ENCODE measurements at regions not wholly inside any gene's neighbourhood (a gene's known extent, or its start where the extent isn't known, plus 50 kb on each side); places are given as distances from the start of the nearest gene placed in this dataset.

DNA sequence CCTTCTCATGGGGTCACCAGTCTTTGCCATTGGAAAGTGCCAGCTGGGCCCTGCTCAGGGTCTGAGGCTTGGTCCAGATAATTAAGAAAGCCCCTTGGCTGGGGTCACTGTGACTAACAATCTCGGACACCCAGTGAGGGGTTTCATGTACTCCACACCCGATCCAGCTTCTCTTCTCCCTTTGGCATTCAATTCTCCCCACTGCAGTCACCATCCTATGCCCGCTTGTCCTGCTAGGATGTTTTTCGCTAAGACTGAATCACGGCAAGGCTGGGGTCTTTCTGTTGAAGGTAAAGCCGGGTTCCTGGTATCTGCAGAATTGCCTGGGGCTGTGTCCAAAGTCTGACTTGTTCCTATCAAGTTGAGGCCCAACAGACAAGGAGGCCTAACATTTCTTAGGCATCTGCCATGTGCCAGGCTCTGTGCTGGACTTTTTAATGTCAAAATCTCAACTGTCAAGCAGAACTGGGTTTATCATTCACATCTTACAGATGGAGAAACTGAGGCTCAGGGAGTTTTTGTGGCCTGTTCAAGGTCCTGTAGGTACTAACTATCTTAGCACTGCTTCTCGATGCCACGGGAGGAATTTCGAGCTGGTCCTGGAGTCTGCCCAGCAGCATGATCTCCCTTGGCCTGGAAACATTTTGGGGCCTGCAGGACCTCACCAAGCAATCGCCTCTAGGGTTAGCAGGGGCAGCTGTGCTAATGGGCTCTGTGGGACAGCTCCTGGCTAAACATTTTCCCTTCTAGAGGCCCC, 142.0 kb upstream of the ALDH1B1 start:
- TF ChIP-seq, protein P1, sequence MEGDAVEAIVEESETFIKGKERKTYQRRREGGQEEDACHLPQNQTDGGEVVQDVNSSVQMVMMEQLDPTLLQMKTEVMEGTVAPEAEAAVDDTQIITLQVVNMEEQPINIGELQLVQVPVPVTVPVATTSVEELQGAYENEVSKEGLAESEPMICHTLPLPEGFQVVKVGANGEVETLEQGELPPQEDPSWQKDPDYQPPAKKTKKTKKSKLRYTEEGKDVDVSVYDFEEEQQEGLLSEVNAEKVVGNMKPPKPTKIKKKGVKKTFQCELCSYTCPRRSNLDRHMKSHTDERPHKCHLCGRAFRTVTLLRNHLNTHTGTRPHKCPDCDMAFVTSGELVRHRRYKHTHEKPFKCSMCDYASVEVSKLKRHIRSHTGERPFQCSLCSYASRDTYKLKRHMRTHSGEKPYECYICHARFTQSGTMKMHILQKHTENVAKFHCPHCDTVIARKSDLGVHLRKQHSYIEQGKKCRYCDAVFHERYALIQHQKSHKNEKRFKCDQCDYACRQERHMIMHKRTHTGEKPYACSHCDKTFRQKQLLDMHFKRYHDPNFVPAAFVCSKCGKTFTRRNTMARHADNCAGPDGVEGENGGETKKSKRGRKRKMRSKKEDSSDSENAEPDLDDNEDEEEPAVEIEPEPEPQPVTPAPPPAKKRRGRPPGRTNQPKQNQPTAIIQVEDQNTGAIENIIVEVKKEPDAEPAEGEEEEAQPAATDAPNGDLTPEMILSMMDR (IDR thresholded peaks at IDR 0.05) = no peak
- ChIA-PET POLR2A (no interaction called here), CTCF (no interaction called here)
- H3K4me3 Mint-ChIP-seq = no peak overlapping the region
- intact Hi-C loops (cut with micrococcal nuclease) = no loop called here
- no peak overlapping the region for H3K27ac Mint-ChIP-seq
- ATAC-seq (ENCODE audit: low read depth) = no peak
- H3K36me3 Mint-ChIP-seq (ENCODE audit: low read depth) = no peaks in the 10 kb centered on the region
- no peaks in the 10 kb centered on the region for H3K9me3 Mint-ChIP-seq
- DNase-seq = no peak
- no peaks in the 10 kb centered on the region for H3K4me1 Mint-ChIP-seq
- no peaks in the 10 kb centered on the region for H3K27me3 Mint-ChIP-seq

DNA sequence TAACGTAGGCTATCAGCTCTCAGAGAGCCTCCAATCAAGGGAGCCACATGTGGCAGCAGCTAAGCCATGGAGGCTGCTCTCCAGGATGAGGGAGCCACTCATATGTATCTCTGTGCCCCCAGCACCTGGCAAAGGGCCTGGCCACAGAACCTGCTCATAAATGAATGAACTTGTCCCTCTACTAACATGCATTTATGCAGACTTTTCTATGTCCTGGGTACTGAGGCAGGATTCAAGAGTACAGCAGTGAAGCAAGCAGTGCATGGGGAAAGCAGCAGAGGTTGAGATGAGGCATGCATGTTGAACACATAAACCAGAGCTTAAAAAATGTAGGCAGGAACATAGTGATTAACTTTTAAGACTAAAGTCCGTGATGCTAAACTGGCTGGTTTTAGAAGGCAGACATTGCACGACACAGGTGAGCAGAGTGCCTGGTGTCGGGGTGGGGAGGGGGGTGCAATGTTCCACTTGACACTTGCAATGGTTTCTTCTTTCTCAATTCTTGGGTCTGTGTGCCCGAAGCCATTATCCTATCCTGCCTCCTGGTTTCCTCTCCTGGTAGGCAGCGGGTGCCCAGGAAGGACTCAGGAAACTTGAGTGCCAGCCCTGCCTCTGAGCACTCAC, 142.8 kb upstream of the ALDH1B1 start:
- Mint-ChIP-seq H3K4me3 (no peak overlapping the region), H3K27ac (no peak overlapping the region), H3K27me3 (no peaks in the 10 kb centered on the region), H3K36me3 (ENCODE audit: low read depth) (no peaks in the 10 kb centered on the region), H3K9me3 (no peaks in the 10 kb centered on the region), H3K4me1 (no peaks in the 10 kb centered on the region)
- CTCF ChIA-PET = no interaction called here
- TF ChIP-seq, protein P1 (IDR thresholded peaks at IDR 0.05) = no peak
- POLR2A ChIA-PET = no interaction called here
- no peak for ATAC-seq (ENCODE audit: low read depth)
- DNase-seq = no peak
- intact Hi-C loops (cut with micrococcal nuclease) = no loop called here

DNA sequence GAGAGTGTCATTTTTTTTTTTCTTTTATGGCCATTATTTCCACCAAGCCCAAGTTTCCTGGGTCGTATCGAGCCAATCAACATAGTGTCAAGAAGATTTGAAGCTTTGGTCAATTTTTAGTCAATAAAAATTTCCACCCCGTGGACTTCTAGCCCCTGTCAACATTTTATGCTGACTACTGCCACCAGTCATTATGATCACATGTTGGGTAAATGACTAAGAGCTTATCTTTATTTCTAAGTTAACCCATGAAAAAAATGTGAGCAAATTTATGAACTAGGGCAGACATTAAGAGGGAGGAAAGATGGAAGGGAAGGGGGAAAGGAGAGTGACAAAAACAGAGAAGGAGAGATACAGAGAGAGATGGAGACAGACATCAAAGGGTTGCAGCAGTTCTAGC, 143.5 kb upstream of the ALDH1B1 start:
- Mint-ChIP-seq H3K27ac (no peak overlapping the region), H3K27me3 (no peaks in the 10 kb centered on the region), H3K4me3 (no peak overlapping the region), H3K36me3 (ENCODE audit: low read depth) (no peaks in the 10 kb centered on the region), H3K9me3 (no peaks in the 10 kb centered on the region), H3K4me1 (no peaks in the 10 kb centered on the region)
- ChIA-PET POLR2A (no interaction called here), CTCF (no interaction called here)
- DNase-seq (no peak), ATAC-seq (ENCODE audit: low read depth) (no peak)
- intact Hi-C loops (cut with micrococcal nuclease) = no loop called here
- TF ChIP-seq, protein P1 (IDR thresholded peaks at IDR 0.05) = no peak

DNA sequence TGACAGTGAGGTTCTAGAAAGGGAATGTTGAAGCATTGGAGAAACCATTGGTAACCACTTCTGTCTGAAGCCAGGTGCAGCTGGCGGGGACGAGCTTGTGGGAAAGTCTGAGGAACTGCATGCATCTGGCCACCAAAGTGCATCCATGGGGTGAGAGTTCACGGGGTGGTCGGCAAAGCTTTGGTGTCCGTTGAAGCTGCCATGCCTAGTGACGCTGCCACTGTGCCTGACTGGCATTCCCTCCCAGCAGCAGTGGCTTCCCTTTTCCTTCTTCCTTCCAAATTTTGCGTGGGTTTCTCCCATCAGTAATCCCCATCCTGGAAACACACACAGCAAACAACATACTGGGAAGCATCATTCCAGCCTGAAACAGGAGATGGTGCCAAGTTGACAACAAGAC, 145.7 kb upstream of the ALDH1B1 start:
- ChIA-PET POLR2A (no interaction called here), CTCF (no interaction called here)
- ATAC-seq (ENCODE audit: low read depth) = no peak
- H3K27me3 Mint-ChIP-seq = no peaks in the 10 kb centered on the region
- H3K4me1 Mint-ChIP-seq = no peaks in the 10 kb centered on the region
- no peak overlapping the region for H3K27ac Mint-ChIP-seq
- TF ChIP-seq, protein P1 (IDR thresholded peaks at IDR 0.05) = no peak
- H3K36me3 Mint-ChIP-seq (ENCODE audit: low read depth) = no peaks in the 10 kb centered on the region
- no peaks in the 10 kb centered on the region for H3K9me3 Mint-ChIP-seq
- intact Hi-C loops (cut with micrococcal nuclease) = no loop called here
- H3K4me3 Mint-ChIP-seq = no peak overlapping the region
- no peak for DNase-seq

DNA sequence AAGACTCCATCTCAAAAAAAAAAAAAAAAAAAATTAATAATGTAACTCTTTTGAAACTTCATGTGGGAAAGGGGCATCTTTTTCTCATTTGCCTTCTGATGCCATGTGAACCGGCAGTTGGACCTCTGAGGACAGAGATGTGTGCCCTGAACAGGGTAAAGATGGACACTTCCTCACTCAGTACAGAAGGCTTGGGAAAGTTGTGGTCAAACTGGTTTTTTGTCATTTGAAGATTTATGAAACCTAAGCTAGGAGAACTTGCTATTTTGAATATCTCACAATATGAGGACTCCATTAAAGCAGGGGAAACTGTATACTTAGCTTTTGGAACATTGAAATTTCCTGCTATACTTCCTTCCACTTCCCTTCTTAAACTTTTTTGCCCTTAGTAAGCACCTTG, 147.5 kb upstream of the ALDH1B1 start:
- H3K36me3 Mint-ChIP-seq (ENCODE audit: low read depth) = no peaks in the 10 kb centered on the region
- intact Hi-C loops (cut with micrococcal nuclease) = no loop called here
- no peaks in the 10 kb centered on the region for H3K4me1 Mint-ChIP-seq
- TF ChIP-seq, protein P1 (IDR thresholded peaks at IDR 0.05) = no peak
- ChIA-PET POLR2A (no interaction called here), CTCF (no interaction called here)
- DNase-seq (no peak), ATAC-seq (ENCODE audit: low read depth) (no peak)
- H3K4me3 Mint-ChIP-seq = no peak overlapping the region
- no peaks in the 10 kb centered on the region for H3K27me3 Mint-ChIP-seq
- H3K27ac Mint-ChIP-seq = no peak overlapping the region
- H3K9me3 Mint-ChIP-seq = no peaks in the 10 kb centered on the region
